Thoracic aorta (tissue), 2 donors: ENCODE measurements at regions not wholly inside any gene's neighbourhood (a gene's known extent, or its start where the extent isn't known, plus 50 kb on each side); places are given as distances from the start of the nearest gene placed in this dataset.

Source experiments
- ATAC-seq: fragments of 150-250 bp; one replicate; pipeline ENCODE4 v1.8.0; 2017; ENCODE audit warnings: low read depth; ENCODE audit not compliant: insufficient number of reproducible peaks, low FRiP score
- DNase-seq: peaks from one replicate; pipeline ENCODE4 v3.0.0-alpha.2; 2020; ENCODE audit warnings: low spot score
- H3K27ac ChIP-seq, 2 donors: fragments of 200-600 bp; sonication (generic); 1 replicate in 1 of 2; 2 replicates in 1 of 2; pipeline ENCODE4 v1.5.1; 2016; ENCODE audit warnings: mild to moderate bottlenecking in 2 of 2, moderate library complexity in 2 of 2
- H3K27me3 ChIP-seq: fragments of 200-600 bp; sonication (generic); replicated peaks from 2 replicates; pipeline ENCODE4 v1.6.0; 2016; ENCODE audit warnings: mild to moderate bottlenecking; ENCODE audit not compliant: insufficient read depth
- H3K36me3 ChIP-seq: fragments of 200-600 bp; sonication (generic); one replicate; pipeline ENCODE4 v1.5.1; 2016
- H3K4me1 ChIP-seq, 2 donors: fragments of 200-600 bp; sonication (generic); 1 replicate in 1 of 2; 2 replicates in 1 of 2; pipeline versions ENCODE4 v1.5.1 to v1.6.0; 2016; ENCODE audit warnings: low read depth in 2 of 2, mild to moderate bottlenecking in 1 of 2; ENCODE audit not compliant: control insufficient read depth in 1 of 2
- H3K4me3 ChIP-seq: fragments of 200-600 bp; sonication (generic); 2 replicates; pipeline ENCODE4 v1.5.1; 2016; ENCODE audit warnings: mild to moderate bottlenecking
- H3K9me3 ChIP-seq: fragments of 200-600 bp; sonication (generic); 2 replicates; pipeline ENCODE4 v1.5.1; 2016
- TF ChIP-seq, protein P1 (sequence below): fragments of 200-600 bp; sonication (generic); IDR thresholded peaks from one replicate; pipeline ENCODE4 v1.5.1; 2019; ENCODE audit warnings: antibody characterized with exemption

DNA sequence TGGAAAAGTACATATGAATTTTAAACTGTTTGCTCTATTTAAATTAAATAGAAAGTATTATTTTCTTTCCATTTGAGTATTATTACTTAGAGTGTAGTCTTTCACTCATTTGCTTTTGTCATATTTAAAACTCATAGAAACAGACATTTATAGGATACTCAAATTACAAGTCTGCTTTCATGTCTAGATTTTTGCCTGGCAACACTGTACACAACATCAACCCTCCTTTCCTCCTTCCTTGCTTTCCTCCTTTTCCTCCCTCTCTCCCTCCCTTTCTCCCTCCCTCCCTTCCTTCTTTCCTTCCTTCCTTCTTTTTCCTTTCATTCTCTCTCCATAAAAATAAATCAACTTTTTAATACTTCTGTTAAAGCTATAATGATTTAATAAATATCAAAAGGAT lies 2361.2 kb downstream of the ARAP2 start:
- ATAC-seq, result no peak
- TF ChIP-seq, protein P1, sequence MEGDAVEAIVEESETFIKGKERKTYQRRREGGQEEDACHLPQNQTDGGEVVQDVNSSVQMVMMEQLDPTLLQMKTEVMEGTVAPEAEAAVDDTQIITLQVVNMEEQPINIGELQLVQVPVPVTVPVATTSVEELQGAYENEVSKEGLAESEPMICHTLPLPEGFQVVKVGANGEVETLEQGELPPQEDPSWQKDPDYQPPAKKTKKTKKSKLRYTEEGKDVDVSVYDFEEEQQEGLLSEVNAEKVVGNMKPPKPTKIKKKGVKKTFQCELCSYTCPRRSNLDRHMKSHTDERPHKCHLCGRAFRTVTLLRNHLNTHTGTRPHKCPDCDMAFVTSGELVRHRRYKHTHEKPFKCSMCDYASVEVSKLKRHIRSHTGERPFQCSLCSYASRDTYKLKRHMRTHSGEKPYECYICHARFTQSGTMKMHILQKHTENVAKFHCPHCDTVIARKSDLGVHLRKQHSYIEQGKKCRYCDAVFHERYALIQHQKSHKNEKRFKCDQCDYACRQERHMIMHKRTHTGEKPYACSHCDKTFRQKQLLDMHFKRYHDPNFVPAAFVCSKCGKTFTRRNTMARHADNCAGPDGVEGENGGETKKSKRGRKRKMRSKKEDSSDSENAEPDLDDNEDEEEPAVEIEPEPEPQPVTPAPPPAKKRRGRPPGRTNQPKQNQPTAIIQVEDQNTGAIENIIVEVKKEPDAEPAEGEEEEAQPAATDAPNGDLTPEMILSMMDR, result no peak

DNA sequence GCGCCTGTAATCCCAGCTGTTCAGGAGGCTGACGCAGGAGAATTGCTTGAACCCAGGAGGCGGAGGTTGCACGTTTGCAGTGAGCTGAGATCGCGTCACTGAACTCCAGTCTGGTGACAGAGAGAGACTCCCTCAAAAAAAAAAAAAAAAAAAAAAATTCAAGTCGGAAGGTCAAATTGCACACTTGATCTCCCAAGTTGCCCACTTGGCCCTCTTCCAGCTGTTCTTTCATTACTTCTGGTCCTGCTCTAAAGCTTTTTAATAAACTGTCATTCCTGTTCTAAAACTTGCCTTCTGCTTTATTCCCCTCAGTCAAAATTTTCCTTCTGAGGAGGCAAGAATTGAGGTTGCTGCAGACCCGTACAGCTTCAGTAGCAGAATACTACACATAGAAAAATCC lies 2358.0 kb downstream of the ARAP2 start:
- no peak overlapping the region for H3K27ac ChIP-seq
- H3K36me3 ChIP-seq, result no peaks in the 10 kb centered on the region
- no peak for ATAC-seq
- no peaks in the 10 kb centered on the region for H3K4me1 ChIP-seq
- no peak for DNase-seq
- TF ChIP-seq, protein P1, result no peak
- no peak overlapping the region for H3K4me3 ChIP-seq
- H3K27me3 ChIP-seq, result no peaks in the 10 kb centered on the region
- no peaks in the 10 kb centered on the region for H3K9me3 ChIP-seq

More for the DNA sequence above, 2361.2 kb downstream of the ARAP2 start:
- Histone ChIP-seq H3K4me3 (no peak overlapping the region), H3K4me1 (no peaks in the 10 kb centered on the region), H3K36me3 (no peaks in the 10 kb centered on the region), H3K27me3 (no peaks in the 10 kb centered on the region), H3K9me3 (no peaks in the 10 kb centered on the region), H3K27ac (no peak overlapping the region)
- no peak for DNase-seq

DNA sequence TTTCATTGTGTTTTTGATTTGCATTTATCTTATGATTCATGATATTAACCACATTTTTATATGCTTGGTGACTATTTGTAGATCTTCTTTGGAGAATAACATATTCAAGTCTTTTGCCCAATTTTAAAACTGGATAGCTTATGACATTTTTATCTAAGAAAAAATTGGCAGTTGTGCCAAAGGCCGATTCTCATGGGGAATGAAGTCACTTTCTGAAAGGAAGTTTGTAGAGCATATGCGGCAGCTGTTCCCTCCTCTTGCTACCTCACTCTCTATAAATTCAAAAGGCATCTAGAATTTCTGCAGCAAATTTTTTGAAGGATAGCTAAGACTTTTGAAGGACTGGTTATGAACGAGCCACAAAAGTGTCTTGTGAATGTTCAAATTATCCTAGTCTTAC lies 2353.5 kb downstream of the ARAP2 start:
- ATAC-seq, result no peak

DNA sequence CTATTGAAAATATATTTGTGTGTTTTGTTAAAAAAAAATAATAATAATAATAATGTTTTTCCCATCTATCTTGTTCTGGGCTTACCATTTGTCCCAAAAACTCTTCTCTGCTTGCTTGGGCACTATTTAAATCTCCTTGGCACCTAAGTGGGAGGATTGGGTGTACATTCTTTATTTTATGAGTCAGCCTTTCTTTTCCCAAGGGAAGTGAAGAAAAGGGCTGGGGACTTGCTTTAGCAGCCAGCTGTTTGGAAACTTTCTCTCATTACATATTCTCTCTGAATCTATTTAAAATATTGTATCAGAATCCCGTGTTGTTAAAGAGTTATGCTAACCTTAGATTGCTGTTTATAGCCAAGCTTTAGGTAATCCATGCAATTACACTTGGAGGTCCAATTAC lies 2332.4 kb downstream of the ARAP2 start:
- Histone ChIP-seq H3K4me1 (no peaks in the 10 kb centered on the region), H3K36me3 (no peaks in the 10 kb centered on the region), H3K27me3 (no peaks in the 10 kb centered on the region), H3K27ac (no peak overlapping the region), H3K9me3 (no peaks in the 10 kb centered on the region), H3K4me3 (no peak overlapping the region)
- TF ChIP-seq, protein P1, result no peak
- DNase-seq (no peak), ATAC-seq (no peak)

More for the DNA sequence above, 2353.5 kb downstream of the ARAP2 start:
- Histone ChIP-seq H3K36me3 (no peaks in the 10 kb centered on the region), H3K4me3 (no peak overlapping the region), H3K27me3 (no peaks in the 10 kb centered on the region), H3K9me3 (no peaks in the 10 kb centered on the region), H3K4me1 (no peaks in the 10 kb centered on the region), H3K27ac (no peak overlapping the region)
- TF ChIP-seq, protein P1, result no peak
- DNase-seq, result no peak

DNA sequence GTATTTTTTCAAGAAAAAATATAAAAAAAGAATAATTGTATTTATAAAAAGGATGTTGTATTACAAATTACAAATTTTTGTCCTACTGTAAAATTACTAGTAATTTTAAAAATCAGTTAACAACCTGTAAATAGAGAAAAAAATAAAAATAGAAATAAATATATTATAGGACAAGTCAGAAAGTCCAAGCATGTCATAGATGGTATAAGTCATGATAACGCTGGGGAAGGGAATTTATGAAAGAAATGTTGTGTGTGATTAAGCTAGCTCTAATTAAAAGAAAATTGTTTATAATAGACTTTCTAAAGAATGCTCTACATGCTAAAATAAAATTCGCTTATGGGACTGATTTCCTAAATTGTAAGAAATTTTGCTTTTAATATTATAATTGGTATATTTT lies 2329.9 kb downstream of the ARAP2 start:
- ATAC-seq, result no peak

More for the DNA sequence above, 2329.9 kb downstream of the ARAP2 start:
- no peak overlapping the region for H3K4me3 ChIP-seq
- H3K9me3 ChIP-seq, result no peaks in the 10 kb centered on the region
- no peaks in the 10 kb centered on the region for H3K27me3 ChIP-seq
- H3K27ac ChIP-seq, result no peak overlapping the region
- TF ChIP-seq, protein P1, result no peak
- H3K36me3 ChIP-seq, result no peaks in the 10 kb centered on the region
- DNase-seq, result no peak
- no peaks in the 10 kb centered on the region for H3K4me1 ChIP-seq
